Erythroblast (primary cell): ENCODE measurements at regions not wholly inside any gene's neighbourhood (a gene's known extent, or its start where the extent isn't known, plus 50 kb on each side); places are given as distances from the start of the nearest gene placed in this dataset.

ENCODE experiments used
- GATA1 ChIP-seq: IDR thresholded peaks from 2 replicates; pipeline ENCODE4 v1.6.1; 2011; ENCODE audit warnings: low read depth, mild to moderate bottlenecking, control low read depth, low read length, moderate library complexity
- POLR2A ChIP-seq: IDR thresholded peaks from 2 replicates; pipeline ENCODE4 v1.6.1; 2011; ENCODE audit warnings: mild to moderate bottlenecking, low read length

DNA sequence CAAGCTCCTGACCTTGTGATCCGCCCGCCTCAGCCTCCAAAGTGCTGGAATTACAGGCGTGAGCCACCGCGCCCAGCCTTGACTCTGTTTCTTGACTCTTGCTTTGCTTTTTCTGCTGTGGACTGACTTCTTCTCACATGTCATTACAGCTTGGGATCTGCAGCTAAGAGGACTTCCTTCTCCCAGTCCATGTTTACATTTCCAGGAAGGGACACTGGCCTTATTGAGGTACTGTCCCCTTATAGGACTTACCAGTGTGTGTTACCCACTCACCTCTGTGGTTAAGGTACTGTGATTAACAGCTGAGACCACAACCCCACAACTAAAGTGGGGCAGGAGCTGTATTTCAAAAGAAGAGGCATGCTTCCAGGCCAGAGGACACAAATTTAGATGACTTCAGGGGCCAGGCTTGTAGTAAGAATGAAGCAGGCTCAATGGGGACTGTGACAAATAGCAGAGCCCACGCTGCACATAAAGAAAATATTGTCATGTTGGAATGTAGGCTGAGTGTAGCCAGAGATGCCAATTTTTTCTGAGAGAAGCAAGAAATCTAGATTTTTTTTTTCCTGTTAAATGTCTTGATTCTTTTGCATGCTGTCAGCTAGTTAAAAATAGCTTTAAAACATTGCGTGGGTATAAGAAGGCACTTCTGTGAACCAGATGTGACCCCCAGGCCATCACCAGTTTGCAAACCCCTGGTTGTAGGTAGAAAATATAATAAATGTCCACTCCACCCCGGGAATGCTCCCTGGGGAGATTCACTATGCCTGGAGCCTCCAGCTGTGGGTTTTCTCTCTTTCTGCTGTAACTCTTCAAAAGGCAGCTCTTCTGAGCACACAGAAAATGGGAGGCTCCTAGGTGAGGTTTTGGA, 75.0 kb downstream of the PTPDC1 start:
- TF ChIP-seq POLR2A (no peak), GATA1 (no peak)
